GM19452 (cell line): ENCODE measurements at regions not wholly inside any gene's neighbourhood (a gene's known extent, or its start where the extent isn't known, plus 50 kb on each side); places are given as distances from the start of the nearest gene placed in this dataset.

ENCODE experiments used
- ATAC-seq: cut with Tn5 transposase; IDR thresholded peaks from one replicate; pipeline ENCODE4 v1.9.1; 2021; ENCODE audit not compliant: unreplicated experiment

GRCh38 chr9:115209601-115210306 is 91.8 kb upstream of the TNC start:
- ATAC-seq, result peak; percentile 45

- ATAC-seq, result no peak
These were observed 92.7 kb upstream of the TNC start for GRCh38 chr9:115210699-115211098.

- peak; percentile 65 for ATAC-seq
These were observed 93.6 kb upstream of the TNC start for GRCh38 chr9:115211413-115212124.

- no peak for ATAC-seq
These were observed 94.2 kb upstream of the TNC start for GRCh38 chr9:115212125-115212605.

GRCh38 chr9:115212832-115213231 is 94.9 kb upstream of the TNC start:
- ATAC-seq, result no peak

GRCh38 chr9:115213818-115214334 is 95.9 kb upstream of the TNC start:
- no peak for ATAC-seq

GRCh38 chr9:115216873-115217272 is 98.9 kb upstream of the TNC start:
- no peak for ATAC-seq

- no peak for ATAC-seq
These were observed 102.5 kb upstream of the TNC start for GRCh38 chr9:115220319-115221005.

- no peak for ATAC-seq
These were observed 105.5 kb upstream of the TNC start for GRCh38 chr9:115223471-115223870.

- ATAC-seq, result no peak
These were observed 107.6 kb upstream of the TNC start for GRCh38 chr9:115225459-115226116.

- ATAC-seq, result no peak
These were observed 108.2 kb upstream of the TNC start for GRCh38 chr9:115226152-115226551.

GRCh38 chr9:115229496-115229895 is 111.5 kb upstream of the TNC start:
- no peak for ATAC-seq

GRCh38 chr9:115230924-115231515 is 113.1 kb upstream of the TNC start:
- ATAC-seq, result no peak

GRCh38 chr9:115232181-115232774 is 114.3 kb upstream of the TNC start:
- no peak for ATAC-seq

- peak; percentile 92 for ATAC-seq
These were observed 116.1 kb upstream of the TNC start for GRCh38 chr9:115234094-115234493.

GRCh38 chr9:115235221-115235620 is 117.3 kb upstream of the TNC start:
- ATAC-seq, result no peak

GRCh38 chr9:115237385-115237998 is 119.5 kb upstream of the TNC start:
- no peak for ATAC-seq

GRCh38 chr9:115240676-115241075 is 122.7 kb upstream of the TNC start:
- ATAC-seq, result no peak

GRCh38 chr9:115241641-115242040 is 123.7 kb upstream of the TNC start:
- no peak for ATAC-seq

- ATAC-seq, result no peak
These were observed 131.5 kb upstream of the TNC start for GRCh38 chr9:115249488-115249887.
